ENCODE measurements at regions not wholly inside any gene's neighbourhood (a gene's known extent, or its start where the extent isn't known, plus 50 kb on each side); places are given as distances from the start of the nearest gene placed in this dataset.

- TF ChIP-seq MAZ (IDR thresholded peaks at IDR 0.05; ENCODE audit: borderline replicate concordance, low read depth, low read length) (no peak), MXI1 (IDR thresholded peaks at IDR 0.05; ENCODE audit: borderline replicate concordance, low read depth, low read length) (no peak), RAD21 (IDR thresholded peaks at IDR 0.05; ENCODE audit: low read length) (no peak), NFE2L2 (IDR thresholded peaks at IDR 0.05; ENCODE audit: low read depth, low read length) (no peak), SMC3 (IDR thresholded peaks at IDR 0.05; ENCODE audit: low read depth, low read length) (no peak), ELK1 (IDR thresholded peaks at IDR 0.05; ENCODE audit: borderline replicate concordance, low read depth, low read length) (no peak), BHLHE40 (IDR thresholded peaks at IDR 0.05; ENCODE audit: low read depth, low read length) (no peak), CEBPB (IDR thresholded peaks at IDR 0.05; ENCODE audit: low read depth, low read length) (no peak), MAFK (IDR thresholded peaks at IDR 0.05; ENCODE audit: low read depth, low read length) (no peak), RCOR1 (IDR thresholded peaks at IDR 0.05; ENCODE audit: insufficient replicate concordance, low read length) (no peak), POLR2A (IDR thresholded peaks at IDR 0.05; ENCODE audit: low read depth, low read length) (no peak), RFX5 (IDR thresholded peaks at IDR 0.05; ENCODE audit: low read depth, low read length) (no peak), CHD1 (IDR thresholded peaks at IDR 0.05; ENCODE audit: low read depth, low read length) (no peak), FOS (IDR thresholded peaks at IDR 0.05; ENCODE audit: low read depth, low read length) (no peak), USF2 (IDR thresholded peaks at IDR 0.05; ENCODE audit: low read depth, low read length) (no peak), CTCF (conservative IDR thresholded peaks at IDR 0.05; ENCODE audit: low read depth, low read length) (no peak)
- H3K9me3 ChIP-seq (ENCODE audit: control insufficient read depth, insufficient read depth, low read length), result no peaks in the 10 kb centered on the region
- H3K79me1 ChIP-seq (ENCODE audit: low read depth in 1 of 2, low read length in 2 of 2), result no peaks in the 10 kb centered on the region
- no peaks in the 10 kb centered on the region for H4K20me1 ChIP-seq (ENCODE audit: insufficient read depth, low read length)
- no peak overlapping the region for H3K14ac ChIP-seq (replicated peaks; ENCODE audit: low read depth, low read length)
- H2AK9ac ChIP-seq (replicated peaks; ENCODE audit: low read depth, low read length, poor library complexity), result no peak overlapping the region
- POLR2A ChIA-PET (ENCODE audit: unreplicated experiment), result no interaction called here
- H2BK20ac ChIP-seq (ENCODE audit: low read depth, low read length), result no peak overlapping the region
- no peak overlapping the region for H3K18ac ChIP-seq (ENCODE audit: low read depth, low read length)
- H2BK120ac ChIP-seq (ENCODE audit: low read depth, low read length), result no peak overlapping the region
- no peak overlapping the region for H2BK5ac ChIP-seq (ENCODE audit: low read depth, low read length, poor library complexity, severe bottlenecking)
- BruUV-seq (replicated peaks), result no TSS peak
- CTCF ChIA-PET, result no interaction called here
- no peak overlapping the region for H2AFZ ChIP-seq (replicated peaks; ENCODE audit: low read length, poor library complexity)
- H3K27ac ChIP-seq (ENCODE audit: insufficient read depth, low read length), result no peak overlapping the region
- H2AK5ac ChIP-seq (ENCODE audit: low read depth, low read length), result no peak overlapping the region
- no peak overlapping the region for H4K91ac ChIP-seq (ENCODE audit: insufficient read depth, low read depth, low read length)
- H3K9me1 ChIP-seq (ENCODE audit: insufficient read depth, low read length), result no peaks in the 10 kb centered on the region
- H4K8ac ChIP-seq (ENCODE audit: low read depth in 2 of 2, low read length in 2 of 2), result no peak overlapping the region
- H4K5ac ChIP-seq (ENCODE audit: low read depth, low read length), result no peak overlapping the region
- no peak overlapping the region for H3K4me2 ChIP-seq (ENCODE audit: low read depth, low read length)
- H3K4ac ChIP-seq (ENCODE audit: low read depth, low read length), result no peak overlapping the region
- dilution Hi-C loops (cut with HindIII; ENCODE audit: low sequenced_read_pairs, unreplicated experiment) (no loop called here), intact Hi-C loops (cut with micrococcal nuclease) (no loop called here), in situ Hi-C loops (cut with MboI; ENCODE audit: low sequenced_read_pairs) (no loop called here)
- DNase-seq (no peak), ATAC-seq (ENCODE audit: low read depth) (no peak)
- no peak overlapping the region for H3K9ac ChIP-seq (ENCODE audit: low read depth, low read length)
- H3K36me3 ChIP-seq (ENCODE audit: control insufficient read depth, insufficient read depth, low read length), result no peaks in the 10 kb centered on the region
- no peak overlapping the region for H3K56ac ChIP-seq (ENCODE audit: extremely low read depth, insufficient read depth, low read length)
- H3K23ac ChIP-seq (ENCODE audit: low read depth, low read length), result no peak overlapping the region
- H3K4me3 ChIP-seq (ENCODE audit: insufficient read depth, low read depth, low read length), result no peak overlapping the region
- H3K4me1 ChIP-seq (ENCODE audit: control insufficient read depth, insufficient read depth, low read length), result no peaks in the 10 kb centered on the region
- no peaks in the 10 kb centered on the region for H3K27me3 ChIP-seq (ENCODE audit: control insufficient read depth, insufficient read depth, low read length)
- no peak overlapping the region for H2BK15ac ChIP-seq (ENCODE audit: low read depth, low read length)
These were observed 58.9 kb upstream of the FSCB start for GRCh38 chr14:44565968-44566367.

Data from IMR-90 (cell line).